ENCODE measurements at regions not wholly inside any gene's neighbourhood (a gene's known extent, or its start where the extent isn't known, plus 50 kb on each side); places are given as distances from the start of the nearest gene placed in this dataset.

DNA sequence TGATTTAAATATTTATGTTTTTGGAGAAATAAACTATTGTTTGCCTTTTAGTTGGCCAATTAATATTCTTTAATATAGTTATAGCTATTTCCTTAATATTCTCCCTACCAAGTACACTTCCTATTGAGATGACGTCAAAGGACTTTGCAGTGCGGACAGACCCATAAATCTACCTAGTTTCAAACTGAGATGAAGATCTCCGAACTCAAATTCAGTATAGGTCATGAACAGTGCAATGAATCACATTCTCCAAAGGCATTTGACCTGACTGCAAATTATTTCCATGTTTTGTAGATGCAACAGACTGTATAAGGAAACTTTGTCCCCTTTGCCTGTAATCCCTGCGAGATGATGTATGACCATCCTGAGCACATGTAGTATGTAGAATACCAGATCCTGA, 342.6 kb upstream of the FIGN start:
- TF ChIP-seq, protein P1, sequence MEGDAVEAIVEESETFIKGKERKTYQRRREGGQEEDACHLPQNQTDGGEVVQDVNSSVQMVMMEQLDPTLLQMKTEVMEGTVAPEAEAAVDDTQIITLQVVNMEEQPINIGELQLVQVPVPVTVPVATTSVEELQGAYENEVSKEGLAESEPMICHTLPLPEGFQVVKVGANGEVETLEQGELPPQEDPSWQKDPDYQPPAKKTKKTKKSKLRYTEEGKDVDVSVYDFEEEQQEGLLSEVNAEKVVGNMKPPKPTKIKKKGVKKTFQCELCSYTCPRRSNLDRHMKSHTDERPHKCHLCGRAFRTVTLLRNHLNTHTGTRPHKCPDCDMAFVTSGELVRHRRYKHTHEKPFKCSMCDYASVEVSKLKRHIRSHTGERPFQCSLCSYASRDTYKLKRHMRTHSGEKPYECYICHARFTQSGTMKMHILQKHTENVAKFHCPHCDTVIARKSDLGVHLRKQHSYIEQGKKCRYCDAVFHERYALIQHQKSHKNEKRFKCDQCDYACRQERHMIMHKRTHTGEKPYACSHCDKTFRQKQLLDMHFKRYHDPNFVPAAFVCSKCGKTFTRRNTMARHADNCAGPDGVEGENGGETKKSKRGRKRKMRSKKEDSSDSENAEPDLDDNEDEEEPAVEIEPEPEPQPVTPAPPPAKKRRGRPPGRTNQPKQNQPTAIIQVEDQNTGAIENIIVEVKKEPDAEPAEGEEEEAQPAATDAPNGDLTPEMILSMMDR (IDR thresholded peaks at IDR 0.05; ENCODE audit: insufficient read depth in 1 of 2, low read depth in 1 of 2, low read length in 1 of 2, severe bottlenecking in 1 of 2, unreplicated experiment in 1 of 2) = no peak
- Histone ChIP-seq H3K4me1 (no peaks in the 10 kb centered on the region), H3K36me3 (ENCODE audit: control insufficient read depth, insufficient read depth, low read length) (no peaks in the 10 kb centered on the region), H3K4me3 (ENCODE audit: low read depth, low read length) (no peak overlapping the region), H3K27me3 (replicated peaks; ENCODE audit: control insufficient read depth, insufficient read depth, low read length) (no peaks in the 10 kb centered on the region), H3K9me3 (no peaks in the 10 kb centered on the region)
- CTCF ChIA-PET = no interaction called here
- Mint-ChIP-seq H3K4me3 (ENCODE audit: unreplicated experiment) (no peak overlapping the region), H3K4me1 (ENCODE audit: low read depth, unreplicated experiment) (no peaks in the 10 kb centered on the region), H3K27me3 (ENCODE audit: insufficient read depth, unreplicated experiment) (peaks cover 3% of the 10 kb centered on the region), H3K27ac (ENCODE audit: unreplicated experiment) (no peak overlapping the region), H3K36me3 (ENCODE audit: insufficient read depth, unreplicated experiment) (no peaks in the 10 kb centered on the region), H3K9me3 (ENCODE audit: unreplicated experiment) (no peaks in the 10 kb centered on the region)
- no TSS peak for BruUV-seq (replicated peaks)
- DNase-seq = no peak
- POLR2A ChIA-PET = no interaction called here
- intact Hi-C loops (cut with micrococcal nuclease; ENCODE audit: unreplicated experiment) = no loop called here

DNA sequence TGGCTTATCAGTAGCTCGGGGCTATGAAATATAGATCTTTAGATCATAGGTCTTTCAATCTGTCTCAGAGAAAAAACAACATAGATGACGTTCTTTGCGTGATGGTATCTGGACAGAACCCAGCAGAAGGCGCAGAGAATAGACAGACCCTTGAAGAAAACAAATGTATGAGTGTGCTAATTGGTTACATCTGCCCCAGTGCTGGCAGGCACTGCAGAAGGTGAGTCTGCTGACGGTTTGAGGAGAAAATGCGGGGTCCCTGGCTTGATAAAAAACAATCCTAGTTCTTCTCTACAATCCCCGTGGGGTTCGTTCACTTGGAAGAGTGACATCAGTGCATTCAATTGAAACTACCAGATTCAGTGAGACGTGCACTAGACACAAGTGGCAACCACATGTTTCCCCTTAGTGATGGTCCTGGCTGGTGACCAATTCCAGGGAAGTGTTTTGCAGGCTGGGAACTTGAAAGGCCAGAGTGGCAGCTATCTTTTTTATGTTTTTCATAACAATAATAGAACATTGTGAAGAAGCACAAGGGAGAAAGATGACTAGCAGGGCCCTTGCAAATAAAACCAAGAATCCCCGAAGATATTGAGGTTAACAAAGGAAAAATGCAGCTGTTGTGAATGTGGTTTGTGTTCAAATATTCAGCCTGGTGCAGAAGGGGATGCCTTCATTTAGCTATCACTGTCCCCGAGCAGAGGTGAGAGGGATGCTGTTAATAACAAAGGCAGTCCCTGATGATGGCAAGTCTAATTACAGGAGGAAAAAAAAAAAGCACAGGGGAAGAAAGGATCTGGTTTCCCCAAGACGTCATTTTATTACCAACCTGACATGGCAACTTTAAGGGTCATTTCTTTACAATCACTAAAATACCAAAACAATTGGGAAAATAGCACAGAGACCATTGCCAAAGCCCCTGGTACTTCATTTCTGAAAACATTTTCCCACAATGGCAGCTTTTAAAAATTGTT, 337.6 kb upstream of the FIGN start:
- ChIA-PET POLR2A (no interaction called here), CTCF (interaction anchor here (0.7 kb wide), 1 partner anchor 462 kb away, joined by 5 read pairs; no protein-coding TSS in a partner anchor)
- Histone ChIP-seq H3K4me1 (no peaks in the 10 kb centered on the region), H3K36me3 (ENCODE audit: control insufficient read depth, insufficient read depth, low read length) (no peaks in the 10 kb centered on the region), H3K27me3 (replicated peaks; ENCODE audit: control insufficient read depth, insufficient read depth, low read length) (no peaks in the 10 kb centered on the region), H3K9me3 (no peaks in the 10 kb centered on the region), H3K4me3 (ENCODE audit: low read depth, low read length) (no peak overlapping the region)
- no TSS peak for BruUV-seq (replicated peaks)
- no peak overlapping the region for H3K27ac Mint-ChIP-seq (ENCODE audit: unreplicated experiment)
- no peaks in the 10 kb centered on the region for H3K4me1 Mint-ChIP-seq (ENCODE audit: low read depth, unreplicated experiment)
- TF ChIP-seq, protein P1 (IDR thresholded peaks at IDR 0.05; ENCODE audit: insufficient read depth in 1 of 2, low read depth in 1 of 2, low read length in 1 of 2, severe bottlenecking in 1 of 2, unreplicated experiment in 1 of 2) = no peak
- peaks cover 6% of the 10 kb centered on the region for H3K36me3 Mint-ChIP-seq (ENCODE audit: insufficient read depth, unreplicated experiment)
- H3K27me3 Mint-ChIP-seq (ENCODE audit: insufficient read depth, unreplicated experiment) = no peaks in the 10 kb centered on the region
- no peak overlapping the region for H3K4me3 Mint-ChIP-seq (ENCODE audit: unreplicated experiment)
- intact Hi-C loops (cut with micrococcal nuclease; ENCODE audit: unreplicated experiment) = no loop called here
- no peaks in the 10 kb centered on the region for H3K9me3 Mint-ChIP-seq (ENCODE audit: unreplicated experiment)
- no peak for DNase-seq

DNA sequence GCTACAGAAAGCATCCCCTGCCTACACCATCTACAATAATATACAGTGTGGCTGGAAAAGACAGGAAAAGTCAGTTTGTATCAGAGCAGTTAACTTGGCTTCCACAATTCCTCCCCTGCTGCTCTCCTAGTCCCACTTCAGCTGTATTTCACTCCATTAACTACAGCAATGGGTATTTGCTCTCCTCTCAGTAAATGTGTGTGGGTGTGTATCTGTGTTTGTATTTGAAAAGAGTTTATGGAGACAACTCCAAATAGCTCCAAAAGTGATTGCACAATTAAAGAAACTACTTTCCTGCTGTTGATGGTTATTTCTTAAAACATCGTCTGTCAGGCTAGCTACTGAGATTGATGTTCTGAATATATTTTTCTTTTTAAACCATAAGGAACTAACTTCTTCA, 333.7 kb upstream of the FIGN start:
- intact Hi-C loops (cut with micrococcal nuclease; ENCODE audit: unreplicated experiment) = loop anchor here (10.0 kb wide), 2 partner anchors 325 to 405 kb away; no protein-coding TSS in a partner anchor
- H3K4me1 ChIP-seq = no peaks in the 10 kb centered on the region
- BruUV-seq (replicated peaks) = no TSS peak
- H3K27me3 ChIP-seq (replicated peaks; ENCODE audit: control insufficient read depth, insufficient read depth, low read length) = no peaks in the 10 kb centered on the region
- Mint-ChIP-seq H3K4me3 (ENCODE audit: unreplicated experiment) (no peak overlapping the region), H3K27ac (ENCODE audit: unreplicated experiment) (no peak overlapping the region), H3K4me1 (ENCODE audit: low read depth, unreplicated experiment) (no peaks in the 10 kb centered on the region), H3K36me3 (ENCODE audit: insufficient read depth, unreplicated experiment) (peaks cover 6% of the 10 kb centered on the region), H3K9me3 (ENCODE audit: unreplicated experiment) (no peaks in the 10 kb centered on the region), H3K27me3 (ENCODE audit: insufficient read depth, unreplicated experiment) (peaks cover 3% of the 10 kb centered on the region)
- no peak overlapping the region for H3K4me3 ChIP-seq (ENCODE audit: low read depth, low read length)
- H3K9me3 ChIP-seq = no peaks in the 10 kb centered on the region
- TF ChIP-seq, protein P1 (IDR thresholded peaks at IDR 0.05; ENCODE audit: insufficient read depth in 1 of 2, low read depth in 1 of 2, low read length in 1 of 2, severe bottlenecking in 1 of 2, unreplicated experiment in 1 of 2) = no peak
- CTCF ChIA-PET = no interaction called here
- no peaks in the 10 kb centered on the region for H3K36me3 ChIP-seq (ENCODE audit: control insufficient read depth, insufficient read depth, low read length)
- POLR2A ChIA-PET = no interaction called here
- DNase-seq = no peak

All from Caco-2 (cell line).